H9 (cell line): ENCODE measurements at regions not wholly inside any gene's neighbourhood (a gene's known extent, or its start where the extent isn't known, plus 50 kb on each side); places are given as distances from the start of the nearest gene placed in this dataset.

ENCODE experiments used
- DNase-seq: peaks from one replicate; pipeline ENCODE4 v3.0.0-alpha.2; 2017
- H2AFZ ChIP-seq: one replicate; pipeline ENCODE4 v1.6.1; 2013; ENCODE audit warnings: mild to moderate bottlenecking, low read length, control low read depth, moderate library complexity
- H2AK5ac ChIP-seq: 2 replicates; pipeline ENCODE4 v1.6.1; 2013; ENCODE audit warnings: low read length, control low read depth, mixed read lengths; ENCODE audit not compliant: insufficient read length
- H2BK120ac ChIP-seq: one replicate; pipeline ENCODE4 v1.6.1; 2013; ENCODE audit warnings: low read depth, mild to moderate bottlenecking, low read length, control low read depth, inconsistent platforms; ENCODE audit not compliant: poor library complexity, severe bottlenecking
- H2BK12ac ChIP-seq: 2 replicates; pipeline ENCODE4 v1.6.1; 2013; ENCODE audit warnings: low read length, control low read depth, mixed read lengths, low read depth; ENCODE audit not compliant: insufficient read length
- H2BK15ac ChIP-seq: 2 replicates; pipeline ENCODE4 v1.6.1; 2013; ENCODE audit warnings: low read depth, low read length, control low read depth
- H2BK20ac ChIP-seq: one replicate; pipeline ENCODE4 v1.6.1; 2013; ENCODE audit warnings: low read depth, mild to moderate bottlenecking, low read length, control low read depth, inconsistent platforms; ENCODE audit not compliant: poor library complexity, severe bottlenecking
- H2BK5ac ChIP-seq: 2 replicates; pipeline ENCODE4 v1.6.1; 2013; ENCODE audit warnings: low read length, control low read depth, mixed read lengths; ENCODE audit not compliant: insufficient read length
- H3K14ac ChIP-seq: 2 replicates; pipeline ENCODE4 v1.6.1; 2013; ENCODE audit warnings: low read length, control low read depth; ENCODE audit not compliant: insufficient read depth
- H3K18ac ChIP-seq: 2 replicates; pipeline ENCODE4 v1.6.1; 2013; ENCODE audit warnings: low read depth, mild to moderate bottlenecking, mixed read lengths, low read length, control low read depth; ENCODE audit not compliant: insufficient read length
- H3K23ac ChIP-seq: 2 replicates; pipeline ENCODE4 v1.6.1; 2013; ENCODE audit warnings: low read length, control low read depth, mixed read lengths, low read depth; ENCODE audit not compliant: insufficient read length
- H3K23me2 ChIP-seq: 2 replicates; pipeline ENCODE4 v1.6.1; 2013; ENCODE audit warnings: low read depth, mild to moderate bottlenecking, mixed read lengths, low read length, control low read depth; ENCODE audit not compliant: insufficient read length, poor library complexity, severe bottlenecking
- H3K27ac ChIP-seq: 2 replicates; pipeline ENCODE4 v1.5.1; 2013; ENCODE audit warnings: low read length, control low read depth, mixed read lengths, low read depth; ENCODE audit not compliant: insufficient read length
- H3K27me3 ChIP-seq: 2 replicates; pipeline ENCODE4 v1.6.1; 2013; ENCODE audit warnings: low read length, control low read depth, inconsistent platforms; ENCODE audit not compliant: insufficient read depth
- H3K4ac ChIP-seq: 2 replicates; pipeline ENCODE4 v1.6.1; 2013; ENCODE audit warnings: low read depth, mild to moderate bottlenecking, control low read depth, inconsistent platforms, low read length, moderate library complexity
- H3K4me1 ChIP-seq: 2 replicates; pipeline ENCODE4 v1.6.1; 2013; ENCODE audit warnings: low read length, control low read depth, inconsistent platforms; ENCODE audit not compliant: insufficient read depth
- H3K4me2 ChIP-seq: 2 replicates; pipeline ENCODE4 v1.6.1; 2013; ENCODE audit warnings: low read length, control low read depth, mixed read lengths; ENCODE audit not compliant: insufficient read length, insufficient read depth
- H3K56ac ChIP-seq: 2 replicates; pipeline ENCODE4 v1.6.1; 2013; ENCODE audit warnings: low read depth, mild to moderate bottlenecking, mixed read lengths, low read length, control low read depth; ENCODE audit not compliant: insufficient read length
- H3K79me1 ChIP-seq: 2 replicates; pipeline ENCODE4 v1.6.1; 2013; ENCODE audit warnings: low read depth, mild to moderate bottlenecking, moderate library complexity, low read length, control low read depth, inconsistent platforms; ENCODE audit not compliant: insufficient read depth, poor library complexity, severe bottlenecking
- H3K79me2 ChIP-seq: 2 replicates; pipeline ENCODE4 v1.6.1; 2013; ENCODE audit warnings: low read length, control low read depth, inconsistent platforms; ENCODE audit not compliant: insufficient read depth
- H3K9ac ChIP-seq: 2 replicates; pipeline ENCODE4 v1.6.1; 2013; ENCODE audit warnings: low read length, control low read depth, mixed read lengths; ENCODE audit not compliant: insufficient read length; ENCODE audit errors: extremely low read depth
- H3K9me3 ChIP-seq: one replicate; pipeline ENCODE4 v1.6.1; 2013; ENCODE audit warnings: low read depth, low read length, inconsistent platforms; ENCODE audit not compliant: control insufficient read depth
- H3T11ph ChIP-seq: one replicate; pipeline ENCODE4 v1.6.1; 2013; ENCODE audit warnings: mild to moderate bottlenecking, low read length, control low read depth, inconsistent platforms
- H4K20me1 ChIP-seq: one replicate; pipeline ENCODE4 v1.6.1; 2013; ENCODE audit not compliant: control insufficient read depth, insufficient read length, insufficient read depth
- H4K5ac ChIP-seq: 2 replicates; pipeline ENCODE4 v1.6.1; 2013; ENCODE audit warnings: low read depth, mild to moderate bottlenecking, mixed read lengths, low read length, control low read depth; ENCODE audit not compliant: insufficient read length
- H4K8ac ChIP-seq: replicated peaks from 2 replicates; pipeline ENCODE4 v1.6.1; 2013; ENCODE audit warnings: low read length, control low read depth, mixed read lengths, low read depth; ENCODE audit not compliant: insufficient read length
- H4K91ac ChIP-seq: 2 replicates; pipeline ENCODE4 v1.6.1; 2013; ENCODE audit warnings: low read depth, mild to moderate bottlenecking, moderate library complexity, mixed read lengths, low read length, control low read depth; ENCODE audit not compliant: insufficient read length
- H3K27ac Mint-ChIP-seq, 3 experiments: 2 replicates in 2 of 3; 3 replicates in 1 of 3; pipeline ENCODE4 v1.8.0; 2020 to 2021; ENCODE audit warnings: mixed read lengths in 3 of 3, mild to moderate bottlenecking in 1 of 3, moderate library complexity in 1 of 3
- H3K27me3 Mint-ChIP-seq: 2 replicates; pipeline ENCODE4 v1.8.0; 2021; ENCODE audit warnings: low read depth, mild to moderate bottlenecking, moderate library complexity, mixed read lengths
- H3K36me3 Mint-ChIP-seq, 3 experiments: 2 replicates in 2 of 3; 3 replicates in 1 of 3; pipeline ENCODE4 v1.8.0; 2020 to 2021; ENCODE audit warnings: low read depth in 3 of 3, mixed read lengths in 3 of 3; ENCODE audit not compliant: insufficient read depth in 1 of 3
- H3K4me1 Mint-ChIP-seq, 2 experiments: 2 replicates each; pipeline ENCODE4 v1.8.0; 2020; ENCODE audit warnings: mixed read lengths in 2 of 2
- H3K4me3 Mint-ChIP-seq, 2 experiments: 2 replicates in 1 of 2; 3 replicates in 1 of 2; pipeline ENCODE4 v1.8.0; 2020 to 2021; ENCODE audit warnings: mild to moderate bottlenecking in 2 of 2, mixed read lengths in 2 of 2, moderate library complexity in 1 of 2
- H3K9me3 Mint-ChIP-seq, 2 experiments: 2 replicates in 1 of 2; 3 replicates in 1 of 2; pipeline ENCODE4 v1.8.0; 2020; ENCODE audit warnings: mild to moderate bottlenecking in 2 of 2, mixed read lengths in 2 of 2, moderate library complexity in 1 of 2
- CTCF ChIP-seq: fragments of 200-600 bp; sonication (generic); conservative IDR thresholded peaks from 3 replicates; pipeline ENCODE4 v1.8.0; 2021; ENCODE audit warnings: antibody characterized with exemption, mild to moderate bottlenecking

GRCh38 chr21:18163956-18164355, 80.7 kb upstream of the CHODL start:
- Histone ChIP-seq H3K9me3 (no peaks in the 10 kb centered on the region), H2BK20ac (no peak overlapping the region), H2BK120ac (no peak overlapping the region), H3K4ac (no peak overlapping the region), H3T11ph (no peak overlapping the region), H2AK5ac (no peak overlapping the region), H4K20me1 (no peaks in the 10 kb centered on the region), H2BK15ac (no peak overlapping the region), H3K23ac (no peak overlapping the region), H4K8ac (no peak overlapping the region), H3K9ac (no peak overlapping the region), H3K79me2 (no peaks in the 10 kb centered on the region), H3K4me1 (no peaks in the 10 kb centered on the region), H3K4me2 (no peak overlapping the region), H3K79me1 (no peaks in the 10 kb centered on the region), H2AFZ (no peak overlapping the region), H3K23me2 (no peaks in the 10 kb centered on the region), H3K27me3 (no peaks in the 10 kb centered on the region), H3K56ac (no peak overlapping the region), H2BK12ac (no peak overlapping the region), H2BK5ac (no peak overlapping the region), H3K27ac (no peak overlapping the region), H3K18ac (no peak overlapping the region), H4K5ac (no peak overlapping the region), H3K14ac (no peak overlapping the region), H4K91ac (no peak overlapping the region)
- Mint-ChIP-seq H3K36me3 (peaks cover 0 to 2% (median 0%) of the 10 kb centered on the region in 3 experiments; a peak in 2 of 7 replicates), H3K27me3 (no peaks in the 10 kb centered on the region), H3K27ac (no peak overlapping the region), H3K4me3 (no peak overlapping the region), H3K9me3 (no peaks in the 10 kb centered on the region; a peak in 1 of 5 replicates), H3K4me1 (no peaks in the 10 kb centered on the region; a peak in 1 of 4 replicates)
- no peak for TF ChIP-seq CTCF
- DNase-seq, result no peak
